ENCODE measurements at regions not wholly inside any gene's neighbourhood (a gene's known extent, or its start where the extent isn't known, plus 50 kb on each side); places are given as distances from the start of the nearest gene placed in this dataset.

DNA sequence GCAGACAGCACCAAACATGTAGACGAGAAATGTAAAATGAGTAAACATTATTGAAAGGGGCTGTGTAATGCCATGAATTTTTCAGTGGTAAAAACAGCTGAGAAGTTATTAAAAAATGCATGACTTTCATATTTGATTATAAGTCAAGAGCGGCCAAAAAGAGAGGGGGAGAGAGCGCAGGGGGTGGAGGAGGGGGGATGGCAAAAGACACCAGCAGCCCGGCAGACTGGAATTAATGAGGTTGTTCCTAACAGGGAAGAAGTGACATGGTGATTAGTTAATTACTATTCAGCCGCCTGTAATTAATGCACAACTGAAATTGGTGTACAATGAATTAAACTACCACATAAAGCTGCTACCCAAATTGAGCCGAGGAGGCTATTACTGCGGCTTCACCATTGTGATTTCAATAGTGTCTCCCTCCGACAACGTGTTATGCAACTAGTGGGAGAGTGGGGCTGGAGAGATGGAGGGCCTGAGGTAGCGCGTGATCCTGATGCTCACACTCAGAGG, 89.1 kb upstream of the VSTM2B start:
- no peak overlapping the region for H3K27ac ChIP-seq
- TF ChIP-seq ZFX (IDR thresholded peaks at IDR 0.05; ENCODE audit: borderline replicate concordance), result no peak
- TF ChIP-seq, protein P1, sequence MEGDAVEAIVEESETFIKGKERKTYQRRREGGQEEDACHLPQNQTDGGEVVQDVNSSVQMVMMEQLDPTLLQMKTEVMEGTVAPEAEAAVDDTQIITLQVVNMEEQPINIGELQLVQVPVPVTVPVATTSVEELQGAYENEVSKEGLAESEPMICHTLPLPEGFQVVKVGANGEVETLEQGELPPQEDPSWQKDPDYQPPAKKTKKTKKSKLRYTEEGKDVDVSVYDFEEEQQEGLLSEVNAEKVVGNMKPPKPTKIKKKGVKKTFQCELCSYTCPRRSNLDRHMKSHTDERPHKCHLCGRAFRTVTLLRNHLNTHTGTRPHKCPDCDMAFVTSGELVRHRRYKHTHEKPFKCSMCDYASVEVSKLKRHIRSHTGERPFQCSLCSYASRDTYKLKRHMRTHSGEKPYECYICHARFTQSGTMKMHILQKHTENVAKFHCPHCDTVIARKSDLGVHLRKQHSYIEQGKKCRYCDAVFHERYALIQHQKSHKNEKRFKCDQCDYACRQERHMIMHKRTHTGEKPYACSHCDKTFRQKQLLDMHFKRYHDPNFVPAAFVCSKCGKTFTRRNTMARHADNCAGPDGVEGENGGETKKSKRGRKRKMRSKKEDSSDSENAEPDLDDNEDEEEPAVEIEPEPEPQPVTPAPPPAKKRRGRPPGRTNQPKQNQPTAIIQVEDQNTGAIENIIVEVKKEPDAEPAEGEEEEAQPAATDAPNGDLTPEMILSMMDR (IDR thresholded peaks at IDR 0.05), result no peak

DNA sequence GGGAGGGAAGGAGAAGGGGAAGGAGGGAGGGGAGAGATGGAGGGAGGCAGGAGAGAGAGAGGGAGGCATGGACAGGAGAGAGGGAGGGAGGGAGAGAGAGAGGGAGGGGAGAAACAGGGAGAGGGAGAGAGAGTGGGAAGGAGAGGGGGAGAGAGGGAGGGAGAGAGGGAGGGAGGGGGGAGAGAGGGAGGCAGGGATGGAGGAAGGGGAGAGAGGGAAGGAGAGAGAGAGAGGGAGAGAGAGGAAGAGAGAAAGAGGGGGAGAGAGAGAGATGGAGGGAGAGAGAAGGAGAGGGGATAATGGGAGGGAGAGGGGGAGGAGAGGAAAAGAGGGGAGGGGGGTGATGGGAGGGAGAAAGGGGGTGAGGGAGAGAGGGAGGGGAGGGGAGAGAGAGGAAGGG, 86.8 kb upstream of the VSTM2B start:
- no peak overlapping the region for H3K27ac ChIP-seq
- TF ChIP-seq ZFX (IDR thresholded peaks at IDR 0.05; ENCODE audit: borderline replicate concordance), result no peak
- TF ChIP-seq, protein P1 (IDR thresholded peaks at IDR 0.05), result no peak

DNA sequence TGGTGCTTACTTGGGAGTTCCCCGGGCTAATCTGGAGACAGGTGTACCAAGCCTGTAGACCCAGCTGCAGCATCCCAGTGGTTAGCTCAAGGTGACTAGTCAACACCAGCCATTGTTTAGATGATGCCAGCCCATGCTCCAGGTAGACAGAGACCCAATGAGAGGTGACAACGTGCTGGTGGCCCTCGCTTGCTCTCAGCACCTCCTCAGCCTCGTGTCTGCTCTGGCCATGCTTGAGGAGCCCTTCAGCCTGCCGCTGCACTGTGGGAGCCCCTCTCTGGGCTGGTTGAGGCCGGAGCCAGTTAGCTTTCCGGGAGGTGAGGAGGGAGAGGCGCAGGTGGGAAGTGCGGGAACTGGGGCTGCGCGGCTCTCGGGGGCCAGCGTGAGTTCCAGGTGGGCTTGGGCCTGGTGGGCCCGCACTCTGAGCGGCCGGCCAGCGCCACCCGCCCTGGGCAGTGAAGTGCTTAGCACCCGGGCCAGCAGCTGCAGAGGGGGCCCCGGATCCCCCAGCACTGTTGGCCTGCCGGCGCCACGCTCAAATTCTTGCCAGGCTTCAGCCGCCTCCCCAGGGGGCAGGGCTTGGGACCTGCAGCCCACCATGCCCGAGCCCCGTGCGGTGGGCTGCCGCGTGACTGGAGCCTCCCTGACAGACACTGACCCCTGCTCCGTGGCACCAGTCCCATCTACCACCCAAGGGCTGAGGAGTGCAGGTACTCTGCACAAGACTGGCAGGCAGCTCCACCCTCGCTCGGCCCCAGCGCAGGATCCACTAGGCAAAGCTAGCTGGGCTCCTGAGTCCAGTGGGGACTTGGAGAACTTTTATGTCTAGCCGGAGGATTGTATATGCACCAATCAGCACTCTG, 85.9 kb upstream of the VSTM2B start:
- no peak overlapping the region for H3K27ac ChIP-seq
- no peak for TF ChIP-seq ZFX (IDR thresholded peaks at IDR 0.05; ENCODE audit: borderline replicate concordance)
- TF ChIP-seq, protein P1 (IDR thresholded peaks at IDR 0.05), result no peak

DNA sequence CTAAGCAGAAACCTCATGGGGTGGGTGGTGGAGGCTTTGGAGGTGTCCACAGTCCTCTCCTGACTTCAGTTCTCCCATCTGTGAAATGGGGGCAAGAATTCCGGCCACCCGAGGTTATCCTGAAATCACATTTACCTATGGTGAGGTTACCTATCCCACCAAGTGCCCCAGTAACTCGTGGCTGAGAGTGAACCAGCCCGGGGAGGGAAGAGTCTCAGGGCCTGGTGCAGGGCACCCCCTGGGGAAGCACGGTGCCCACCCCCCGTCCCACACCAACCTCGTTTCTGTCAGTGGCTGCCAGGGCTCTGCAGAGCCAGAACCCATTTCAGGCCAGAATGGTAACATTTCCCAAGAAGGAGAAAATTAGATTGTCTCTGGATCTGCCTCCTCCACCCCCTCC, 83.7 kb upstream of the VSTM2B start:
- TF ChIP-seq ZFX (IDR thresholded peaks at IDR 0.05; ENCODE audit: borderline replicate concordance), result no peak
- TF ChIP-seq, protein P1 (IDR thresholded peaks at IDR 0.05), result no peak
- no peak overlapping the region for H3K27ac ChIP-seq

DNA sequence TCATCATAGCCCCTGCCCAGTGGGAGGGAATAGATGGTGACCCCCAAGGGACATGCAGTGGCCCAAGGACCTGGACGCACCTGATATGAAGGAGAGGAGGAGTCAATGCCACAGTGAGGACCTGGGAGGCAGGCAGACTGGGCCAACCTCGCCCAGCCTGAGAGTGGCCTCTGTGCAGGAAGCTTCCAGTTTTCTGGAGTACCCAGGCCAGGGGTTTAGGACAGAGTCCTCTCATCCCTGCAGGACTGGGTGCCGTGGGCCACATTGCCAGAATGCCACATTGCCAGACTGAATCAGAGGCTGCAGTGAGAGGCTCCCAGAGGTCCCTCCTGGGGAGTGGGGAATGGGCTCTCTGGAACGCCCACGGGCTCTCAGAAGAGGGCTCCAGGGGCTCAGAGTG, 82.9 kb upstream of the VSTM2B start:
- no peak for TF ChIP-seq ZFX (IDR thresholded peaks at IDR 0.05; ENCODE audit: borderline replicate concordance)
- TF ChIP-seq, protein P1 (IDR thresholded peaks at IDR 0.05), result no peak
- no peak overlapping the region for H3K27ac ChIP-seq

DNA sequence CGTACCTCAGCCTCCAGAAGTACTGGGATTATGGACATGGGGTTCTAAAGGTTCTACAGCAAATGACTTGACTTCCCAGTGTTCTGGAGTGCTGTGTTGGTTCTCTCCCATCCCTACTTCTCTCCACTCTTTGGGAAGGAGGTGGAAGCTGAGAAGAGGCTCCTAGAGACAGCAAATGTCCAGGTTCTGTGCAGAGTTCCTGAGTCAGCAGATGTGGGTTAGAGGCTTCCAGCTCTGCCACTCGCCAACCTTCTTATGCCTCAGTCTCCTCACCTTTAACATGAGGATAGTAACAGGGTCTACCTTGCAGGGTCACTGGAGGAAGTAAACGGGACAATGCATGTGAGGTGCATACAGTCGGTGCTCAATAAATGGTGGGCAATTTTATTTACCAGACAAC, 80.5 kb upstream of the VSTM2B start:
- no peak for TF ChIP-seq ZFX (IDR thresholded peaks at IDR 0.05; ENCODE audit: borderline replicate concordance)
- TF ChIP-seq, protein P1 (IDR thresholded peaks at IDR 0.05), result no peak
- H3K27ac ChIP-seq, result no peak overlapping the region

DNA sequence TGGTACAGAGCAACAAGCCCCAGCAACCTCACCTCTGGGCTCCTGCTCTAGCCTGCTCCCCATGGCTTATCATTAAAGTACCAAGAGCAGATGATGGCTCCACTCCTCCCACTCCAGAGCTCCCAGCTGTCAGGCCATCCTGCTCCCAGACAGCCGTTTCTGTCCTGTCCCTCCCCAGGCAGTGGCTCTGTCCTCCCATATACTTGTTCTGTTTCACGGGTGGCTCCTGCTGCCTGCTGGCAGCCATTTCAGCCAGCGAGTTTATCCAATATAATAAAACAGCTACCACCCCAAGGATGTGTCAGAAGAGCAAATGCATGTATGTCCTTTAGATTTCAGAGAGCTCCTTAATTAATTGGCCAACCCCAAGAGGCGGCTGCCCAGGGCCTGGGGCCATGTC, 79.4 kb upstream of the VSTM2B start:
- H3K27ac ChIP-seq, result no peak overlapping the region
- TF ChIP-seq, protein P1 (IDR thresholded peaks at IDR 0.05), result no peak
- no peak for TF ChIP-seq ZFX (IDR thresholded peaks at IDR 0.05; ENCODE audit: borderline replicate concordance)

Data from 22Rv1 (cell line).